GM18858 (cell line): ENCODE measurements at regions not wholly inside any gene's neighbourhood (a gene's known extent, or its start where the extent isn't known, plus 50 kb on each side); places are given as distances from the start of the nearest gene placed in this dataset.

Source experiments
- ATAC-seq: cut with Tn5 transposase; IDR thresholded peaks from one replicate; pipeline ENCODE4 v1.9.1; 2021; ENCODE audit not compliant: unreplicated experiment

GRCh38 chr13:28548468-28548867, 53.5 kb upstream of the FLT1 start:
- ATAC-seq, result no peak

GRCh38 chr13:28545583-28546333, 50.8 kb upstream of the FLT1 start:
- no peak for ATAC-seq
